ENCODE measurements at regions not wholly inside any gene's neighbourhood (a gene's known extent, or its start where the extent isn't known, plus 50 kb on each side); places are given as distances from the start of the nearest gene placed in this dataset.

DNA sequence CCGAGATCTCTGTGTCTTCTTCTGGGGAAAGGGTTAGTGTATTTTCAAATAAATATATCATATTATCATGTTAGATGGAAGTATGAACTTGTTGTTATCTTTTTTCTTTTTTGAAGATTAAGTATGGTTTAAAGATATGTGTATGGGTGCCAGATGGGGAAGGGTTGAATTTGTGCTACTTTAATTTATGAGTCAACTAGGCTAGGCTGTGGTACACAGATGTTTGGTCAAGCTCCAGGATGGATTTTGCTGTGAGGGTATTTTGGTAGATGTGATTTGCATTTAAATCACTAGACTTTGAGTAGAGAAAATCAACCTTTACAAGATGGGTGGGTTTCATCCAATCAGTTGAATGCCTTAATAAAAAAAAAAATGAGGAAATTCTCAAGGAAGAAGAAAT lies 886.6 kb upstream of the ADGRB3 start:
- Histone ChIP-seq H3K36me3 (ENCODE audit: control insufficient read depth in 2 of 2, insufficient read depth in 2 of 2, low read length in 1 of 2) (no peaks in the 10 kb centered on the region), H3K4me2 (ENCODE audit: control insufficient read depth, insufficient read depth) (no peak overlapping the region), H3K9ac (ENCODE audit: control insufficient read depth, insufficient read depth, low read length) (no peak overlapping the region), H3K27ac (ENCODE audit: control insufficient read depth, insufficient read depth) (no peak overlapping the region), H3K79me2 (ENCODE audit: control insufficient read depth, insufficient read depth, low read length) (no peaks in the 10 kb centered on the region), H3K9me3 (replicated peaks; ENCODE audit: control insufficient read depth, insufficient read depth, low read length) (no peaks in the 10 kb centered on the region), H3K27me3 (replicated peaks in 1 of 2; ENCODE audit: control insufficient read depth in 2 of 2, insufficient read depth in 2 of 2, low read length in 1 of 2) (no peaks in the 10 kb centered on the region), H2AFZ (ENCODE audit: control insufficient read depth, low read depth, low read length) (no peak overlapping the region), H3K4me3 (no peak overlapping the region), H3K4me1 (ENCODE audit: control insufficient read depth, insufficient read depth, low read length) (no peaks in the 10 kb centered on the region), H4K20me1 (ENCODE audit: control insufficient read depth, insufficient read depth) (no peaks in the 10 kb centered on the region)
- POLR2A ChIA-PET, result no interaction called here
- no peak for FAIRE-seq
- ATAC-seq, result no peak
- SMC1A ChIA-PET (ENCODE audit: uncharacterized antibody, unreplicated experiment), result no interaction called here
- no peak for DNase-seq (ENCODE audit: low read depth, low spot score)
- intact Hi-C loops (cut with micrococcal nuclease; ENCODE audit: unreplicated experiment) (no loop called here), in situ Hi-C loops (cut with MboI) (no loop called here)
- WGBS (ENCODE audit: insufficient coverage, insufficient replicate concordance, low lambda C conversion rate, missing lambda C conversion rate), result 0% methylated on average over 1 of the region's 1 CpG
- RAD21 ChIA-PET (ENCODE audit: unreplicated experiment), result no interaction called here
- TF ChIP-seq ETV6 (conservative IDR thresholded peaks at IDR 0.05 in 1 of 2, IDR thresholded peaks at IDR 0.05 in 1 of 2; ENCODE audit: borderline replicate concordance in 1 of 2, low read depth in 1 of 2) (no peak), TBL1XR1 (IDR thresholded peaks at IDR 0.05; ENCODE audit: low read depth, low read length) (no peak), SIX5 (IDR thresholded peaks at IDR 0.05; ENCODE audit: low read depth, low read length, severe bottlenecking) (no peak), TCF3 (IDR thresholded peaks at IDR 0.05; ENCODE audit: borderline replicate concordance, insufficient read depth, low read depth, low read length) (no peak), BCL11A (IDR thresholded peaks at IDR 0.05; ENCODE audit: low read depth, low read length) (no peak), SMAD1 (IDR thresholded peaks at IDR 0.05; ENCODE audit: low read depth, partially characterized antibody) (no peak)
- TF ChIP-seq, protein P1, sequence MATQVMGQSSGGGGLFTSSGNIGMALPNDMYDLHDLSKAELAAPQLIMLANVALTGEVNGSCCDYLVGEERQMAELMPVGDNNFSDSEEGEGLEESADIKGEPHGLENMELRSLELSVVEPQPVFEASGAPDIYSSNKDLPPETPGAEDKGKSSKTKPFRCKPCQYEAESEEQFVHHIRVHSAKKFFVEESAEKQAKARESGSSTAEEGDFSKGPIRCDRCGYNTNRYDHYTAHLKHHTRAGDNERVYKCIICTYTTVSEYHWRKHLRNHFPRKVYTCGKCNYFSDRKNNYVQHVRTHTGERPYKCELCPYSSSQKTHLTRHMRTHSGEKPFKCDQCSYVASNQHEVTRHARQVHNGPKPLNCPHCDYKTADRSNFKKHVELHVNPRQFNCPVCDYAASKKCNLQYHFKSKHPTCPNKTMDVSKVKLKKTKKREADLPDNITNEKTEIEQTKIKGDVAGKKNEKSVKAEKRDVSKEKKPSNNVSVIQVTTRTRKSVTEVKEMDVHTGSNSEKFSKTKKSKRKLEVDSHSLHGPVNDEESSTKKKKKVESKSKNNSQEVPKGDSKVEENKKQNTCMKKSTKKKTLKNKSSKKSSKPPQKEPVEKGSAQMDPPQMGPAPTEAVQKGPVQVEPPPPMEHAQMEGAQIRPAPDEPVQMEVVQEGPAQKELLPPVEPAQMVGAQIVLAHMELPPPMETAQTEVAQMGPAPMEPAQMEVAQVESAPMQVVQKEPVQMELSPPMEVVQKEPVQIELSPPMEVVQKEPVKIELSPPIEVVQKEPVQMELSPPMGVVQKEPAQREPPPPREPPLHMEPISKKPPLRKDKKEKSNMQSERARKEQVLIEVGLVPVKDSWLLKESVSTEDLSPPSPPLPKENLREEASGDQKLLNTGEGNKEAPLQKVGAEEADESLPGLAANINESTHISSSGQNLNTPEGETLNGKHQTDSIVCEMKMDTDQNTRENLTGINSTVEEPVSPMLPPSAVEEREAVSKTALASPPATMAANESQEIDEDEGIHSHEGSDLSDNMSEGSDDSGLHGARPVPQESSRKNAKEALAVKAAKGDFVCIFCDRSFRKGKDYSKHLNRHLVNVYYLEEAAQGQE (IDR thresholded peaks at IDR 0.05; ENCODE audit: low read depth, low read length), result no peak
- CTCF ChIA-PET, result no interaction called here
- no TSS peak for BruUV-seq (replicated peaks)
